GM13976 (cell line): ENCODE measurements at regions not wholly inside any gene's neighbourhood (a gene's known extent, or its start where the extent isn't known, plus 50 kb on each side); places are given as distances from the start of the nearest gene placed in this dataset.

Experiments used
- DNase-seq: peaks from one replicate; pipeline ENCODE4 v3.0.0; 2012; ENCODE audit warnings: low spot score
- CTCF ChIP-seq: IDR thresholded peaks from 2 replicates; pipeline ENCODE4 v1.5.1; 2012; ENCODE audit warnings: borderline replicate concordance, mild to moderate bottlenecking; ENCODE audit not compliant: insufficient read depth; ENCODE audit errors: extremely low read depth, missing control alignments, control extremely low read depth
- in situ Hi-C: fragments of 300-500 bp; cut with MboI; formaldehyde crosslinking; loops from one replicate; pipeline ENCODE4 v1.12.0; 2022; ENCODE audit warnings: low sequenced_read_pairs, mixed read lengths, inconsistent platforms; ENCODE audit not compliant: unreplicated experiment

- no peak for DNase-seq
- in situ Hi-C loops = no loop called here
- TF ChIP-seq CTCF = no peak
Observed at GRCh38 chr9:29060041-29060440, 1486.8 kb upstream of the C9orf72 start.

DNA sequence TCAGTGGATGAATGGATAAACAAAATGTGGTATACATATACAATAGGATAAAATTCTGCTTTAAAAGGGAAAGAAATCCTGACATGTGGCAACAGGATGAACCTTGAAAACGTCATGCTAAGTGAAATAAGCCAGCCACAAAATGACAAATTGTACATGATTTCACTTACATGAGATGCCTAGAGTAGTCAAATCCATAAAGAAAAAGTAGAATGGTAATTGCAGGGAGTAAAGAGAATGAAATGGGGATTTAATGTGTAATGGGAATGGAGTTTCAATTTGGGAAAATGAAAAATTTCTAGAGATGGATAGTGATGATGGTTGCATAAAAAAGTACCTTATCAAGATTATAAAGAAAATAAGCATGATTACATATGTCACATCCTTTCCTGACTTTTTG is 1489.2 kb upstream of the C9orf72 start:
- in situ Hi-C loops = no loop called here
- TF ChIP-seq CTCF = no peak
- no peak for DNase-seq

DNA sequence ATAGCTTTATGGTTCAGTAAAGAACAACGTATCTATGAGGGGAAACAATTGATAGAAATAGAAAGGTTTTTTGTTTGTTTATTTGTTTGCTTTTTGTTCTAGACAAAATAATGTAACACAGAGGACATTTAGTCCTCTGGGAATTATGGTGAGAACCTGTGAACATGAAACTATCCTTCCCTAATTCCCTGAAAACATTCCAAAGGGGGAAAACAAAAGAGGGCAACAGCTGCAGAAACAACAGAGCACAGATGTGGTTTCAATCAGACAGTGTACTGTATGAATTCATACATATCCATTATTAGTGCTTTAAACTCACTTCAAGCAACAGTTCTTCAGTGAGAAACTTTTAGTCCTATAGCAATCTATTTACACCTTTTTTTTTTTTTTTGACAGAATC is 1489.8 kb upstream of the C9orf72 start:
- DNase-seq = no peak
- in situ Hi-C loops = no loop called here
- TF ChIP-seq CTCF = no peak

DNA sequence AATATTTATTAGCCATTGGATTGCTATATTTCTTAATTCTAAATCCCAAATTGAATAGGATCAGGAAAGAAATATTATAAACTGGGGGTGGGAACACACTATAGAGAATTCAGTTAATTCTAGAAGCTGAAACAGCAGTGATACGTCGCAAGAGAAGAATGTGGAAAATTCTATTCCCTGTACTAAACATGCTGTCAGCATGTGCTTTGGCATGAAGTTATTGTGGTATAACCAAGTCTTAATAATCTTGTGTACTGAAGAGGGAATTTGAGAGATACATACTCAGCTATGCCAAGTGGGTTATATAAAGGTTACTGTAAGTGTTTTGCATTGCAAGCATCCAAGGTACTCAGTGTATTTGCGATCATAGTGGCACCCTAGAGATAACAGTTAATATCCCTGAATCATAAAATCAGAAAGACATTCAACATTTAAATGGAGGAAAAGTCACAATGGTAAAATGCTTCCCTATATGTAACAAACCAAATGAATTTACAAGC is 1492.9 kb upstream of the C9orf72 start:
- no peak for DNase-seq
- TF ChIP-seq CTCF = no peak

GRCh38 chr9:29068461-29068860 is 1495.2 kb upstream of the C9orf72 start:
- TF ChIP-seq CTCF = no peak
- no peak for DNase-seq
- in situ Hi-C loops = no loop called here

More for the DNA sequence above, 1492.9 kb upstream of the C9orf72 start:
- in situ Hi-C loops = no loop called here

DNA sequence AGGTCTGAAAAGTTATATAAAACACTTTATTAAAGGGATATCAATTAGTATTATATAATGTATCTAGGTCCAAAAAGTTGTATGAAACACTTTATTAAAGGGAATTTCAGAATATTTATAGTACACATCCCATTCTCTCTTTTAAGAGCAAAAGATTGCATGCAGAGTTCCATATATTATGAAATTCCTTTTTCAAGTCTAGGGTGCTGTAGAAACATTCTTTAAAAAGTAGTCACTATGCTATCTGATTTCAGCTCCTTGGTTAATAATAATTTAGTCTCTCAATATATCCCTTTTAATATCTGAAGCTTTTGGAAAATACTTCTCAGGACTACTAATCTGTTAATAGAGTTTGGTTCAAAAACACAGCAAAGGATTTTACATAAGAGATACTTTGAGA is 1496.1 kb upstream of the C9orf72 start:
- TF ChIP-seq CTCF = no peak
- in situ Hi-C loops = no loop called here
- DNase-seq = no peak
